HG02798 (cell line): ENCODE measurements at regions not wholly inside any gene's neighbourhood (a gene's known extent, or its start where the extent isn't known, plus 50 kb on each side); places are given as distances from the start of the nearest gene placed in this dataset.

Experiments used
- ATAC-seq: cut with Tn5 transposase; IDR thresholded peaks from one replicate; pipeline ENCODE4 v1.9.1; 2021; ENCODE audit warnings: mild to moderate bottlenecking; ENCODE audit not compliant: unreplicated experiment, poor library complexity

DNA sequence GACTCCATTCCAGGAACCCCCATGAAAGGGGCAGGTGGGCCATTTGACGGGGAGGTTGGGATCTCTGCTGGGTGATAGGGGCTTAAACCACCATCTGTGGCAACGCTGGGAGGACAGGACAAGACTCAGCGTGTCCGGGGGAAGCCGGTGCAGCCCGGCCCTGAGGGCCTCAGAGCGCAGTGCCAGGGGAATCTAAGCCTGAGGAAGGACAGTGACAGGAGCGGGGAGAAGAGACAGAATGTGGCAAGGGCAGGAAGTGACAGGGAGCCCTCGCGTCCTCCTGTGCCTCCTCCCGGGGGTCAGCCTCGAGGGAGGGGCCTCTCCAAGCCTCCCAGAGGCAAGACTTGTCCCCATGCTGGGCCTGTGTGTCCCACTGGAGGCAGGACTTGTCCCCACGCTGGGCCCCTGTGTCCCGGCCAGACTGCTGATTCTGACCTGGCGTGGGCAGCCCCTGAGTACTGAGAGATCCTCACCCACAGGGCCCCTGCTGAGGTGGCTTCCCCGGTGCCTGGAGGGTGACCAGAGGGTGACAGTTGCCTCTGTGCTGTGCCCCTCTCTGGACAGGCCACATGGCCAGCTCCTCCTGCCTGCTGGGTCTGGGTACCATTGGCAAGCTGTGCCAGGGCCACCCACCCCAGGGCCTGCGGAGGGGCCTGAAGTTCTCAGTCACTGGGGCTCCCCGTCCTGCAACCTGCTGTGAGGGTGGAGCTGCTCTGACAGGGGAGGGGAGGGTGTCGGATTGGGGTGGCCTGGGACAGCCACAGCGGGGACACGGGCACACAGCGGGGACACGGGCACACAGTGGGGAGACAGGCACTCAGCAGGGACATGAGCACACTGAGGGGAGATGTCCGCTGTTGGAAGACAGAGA is 676.2 kb downstream of the BRD1 start:
- no peak for ATAC-seq

DNA sequence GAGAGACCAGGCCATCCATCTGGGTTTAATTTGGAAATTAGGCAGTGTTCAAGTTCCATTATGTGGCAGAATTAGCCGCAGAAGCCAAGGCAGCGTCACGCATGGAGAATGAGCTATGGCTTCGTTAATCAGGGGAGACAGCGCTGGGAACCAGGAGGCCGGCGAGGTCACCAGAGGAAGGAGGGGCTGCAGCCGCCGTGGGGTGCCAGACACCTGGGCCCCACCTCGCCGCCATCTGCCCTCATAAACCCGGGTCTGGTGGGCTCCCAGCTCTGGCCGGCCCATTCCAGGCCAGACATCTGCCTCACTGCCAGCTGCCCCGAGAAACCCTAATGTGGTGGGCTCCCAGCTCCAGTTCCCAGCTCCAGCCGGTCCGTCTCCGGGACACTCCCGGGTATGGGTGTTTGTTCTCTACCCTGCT is 676.9 kb downstream of the BRD1 start:
- no peak for ATAC-seq

DNA sequence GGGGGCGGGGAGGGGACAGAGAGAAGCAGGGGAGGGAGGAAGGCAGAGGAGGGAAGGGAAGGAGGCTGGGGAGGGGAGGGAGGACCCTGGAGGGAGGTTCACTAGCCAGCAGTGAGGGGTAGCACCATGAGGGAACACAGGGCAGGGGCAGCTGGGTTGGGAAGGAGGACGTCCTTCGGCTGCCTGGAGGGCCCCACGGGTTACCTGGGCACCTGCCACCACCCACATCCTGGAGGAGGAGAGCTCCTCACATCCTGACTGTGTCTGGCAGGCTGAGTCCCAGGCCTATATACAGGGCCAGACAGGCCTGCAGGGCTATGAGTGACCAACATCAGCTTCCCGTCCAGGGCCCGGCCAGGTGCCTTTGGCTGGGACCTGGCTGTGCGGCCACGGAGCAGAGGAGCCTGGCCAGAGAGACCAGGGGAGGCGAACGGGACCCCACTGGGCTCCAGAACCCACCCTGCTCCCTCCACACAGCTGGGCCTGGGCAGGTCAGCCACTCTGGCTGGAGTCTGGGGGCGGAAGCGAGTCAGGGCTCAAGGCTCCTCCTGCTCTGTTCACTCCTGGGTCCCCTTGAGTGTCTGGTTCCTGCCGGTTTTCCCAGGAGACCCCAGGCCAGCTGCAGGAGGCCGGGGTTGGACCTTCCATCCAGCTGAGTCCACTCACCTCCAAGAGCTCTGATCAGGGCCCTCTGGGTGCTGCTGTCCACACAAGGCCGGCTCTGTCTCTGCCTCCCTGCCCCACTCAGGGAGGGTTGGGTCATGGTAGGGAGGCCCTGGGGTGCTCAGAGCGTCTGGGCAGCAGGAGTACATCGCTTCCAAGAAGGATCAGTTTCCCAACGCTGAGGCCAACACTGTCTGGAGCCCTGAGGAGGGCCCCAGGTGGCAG is 677.7 kb downstream of the BRD1 start:
- no peak for ATAC-seq

DNA sequence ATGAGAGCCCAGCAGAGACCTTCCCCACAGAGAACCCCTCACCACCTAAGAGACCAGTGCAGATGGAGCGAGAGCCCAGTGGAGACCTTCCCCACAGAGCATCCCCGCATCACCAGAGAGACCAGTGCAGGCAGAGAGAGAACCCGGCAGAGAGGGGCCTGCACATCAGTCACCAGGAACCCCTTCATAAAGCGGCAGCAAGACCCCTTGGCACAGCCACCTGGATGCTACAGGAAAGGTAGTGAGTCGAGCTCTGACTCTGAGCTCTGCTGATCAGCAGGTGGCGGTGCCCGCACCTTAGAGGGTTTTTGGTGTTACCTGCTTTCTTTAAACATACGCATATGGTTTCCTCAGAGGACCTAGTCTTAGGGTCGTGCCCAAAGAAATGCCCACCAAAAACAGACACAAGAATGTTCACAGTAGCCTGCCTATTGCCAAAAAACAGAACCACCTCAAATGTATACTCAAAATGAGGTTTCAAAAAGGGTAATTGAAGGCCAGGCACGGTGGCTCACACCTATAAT is 678.7 kb downstream of the BRD1 start:
- ATAC-seq = no peak

DNA sequence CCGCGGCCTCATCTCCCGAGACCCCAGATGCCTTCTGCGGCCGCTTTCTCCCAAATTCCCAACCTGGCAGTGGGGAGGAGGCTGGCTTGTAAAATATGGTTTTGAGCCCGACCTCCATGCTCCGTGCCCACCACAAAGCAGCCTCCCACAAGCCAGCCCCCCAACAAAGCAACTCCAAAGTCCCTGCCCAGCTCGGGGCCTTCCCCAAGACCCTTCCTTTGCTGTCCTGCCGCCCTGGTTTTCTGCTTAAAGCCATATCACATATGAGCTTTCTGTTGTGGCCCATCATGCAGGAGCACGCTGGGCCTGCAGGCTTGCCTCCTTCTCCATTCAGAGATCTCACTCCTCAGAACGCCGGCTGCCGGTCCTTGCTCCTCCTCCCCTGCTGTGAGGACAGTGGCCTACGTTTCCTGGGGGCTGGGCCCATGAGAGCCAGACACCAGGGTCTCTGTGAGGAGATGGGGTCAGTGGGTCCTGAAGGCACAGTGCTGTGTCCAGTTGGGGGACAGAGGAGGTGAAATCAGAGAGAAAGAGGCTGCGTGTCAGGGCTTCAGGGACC is 680.0 kb downstream of the BRD1 start:
- ATAC-seq = no peak

DNA sequence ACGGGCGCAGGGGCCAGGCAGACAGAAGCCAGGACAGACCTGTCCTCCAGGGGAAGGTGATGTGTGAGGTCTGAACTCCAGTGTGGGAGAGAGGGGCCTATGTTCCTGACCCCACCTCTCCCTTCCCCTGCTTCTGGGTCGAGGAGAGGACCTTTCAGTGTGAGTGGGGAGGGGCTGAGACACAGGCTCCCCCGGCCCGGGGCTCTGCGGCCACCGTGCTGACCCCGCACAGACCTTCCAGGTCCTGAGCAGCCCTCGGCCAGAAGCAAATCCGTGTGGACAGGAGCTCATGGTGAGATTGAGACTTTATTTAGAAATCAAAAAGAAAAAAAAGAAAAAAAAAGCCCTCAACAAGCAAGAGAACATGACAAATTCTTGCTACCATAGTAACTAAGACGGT is 680.5 kb downstream of the BRD1 start:
- no peak for ATAC-seq

DNA sequence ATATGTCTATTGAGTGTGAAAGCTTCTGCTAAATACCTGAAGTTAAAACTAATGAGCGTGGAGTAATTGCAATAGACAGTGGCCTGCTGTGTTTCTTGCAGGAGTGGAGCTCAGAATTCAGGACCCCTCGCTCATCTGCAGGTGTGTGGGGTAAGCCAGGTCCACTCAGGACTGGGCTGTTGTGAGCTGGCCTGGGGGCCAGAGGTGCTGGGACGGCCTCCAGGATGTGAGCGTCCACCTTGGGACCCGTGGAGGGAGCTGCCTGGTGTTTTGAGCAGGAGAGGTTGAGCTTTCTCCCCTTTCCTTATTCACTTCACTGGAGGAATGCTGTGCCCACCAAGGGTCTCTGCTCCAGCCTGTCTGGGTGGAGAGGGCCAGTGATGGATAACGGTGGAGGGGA is 681.2 kb downstream of the BRD1 start:
- ATAC-seq = no peak

DNA sequence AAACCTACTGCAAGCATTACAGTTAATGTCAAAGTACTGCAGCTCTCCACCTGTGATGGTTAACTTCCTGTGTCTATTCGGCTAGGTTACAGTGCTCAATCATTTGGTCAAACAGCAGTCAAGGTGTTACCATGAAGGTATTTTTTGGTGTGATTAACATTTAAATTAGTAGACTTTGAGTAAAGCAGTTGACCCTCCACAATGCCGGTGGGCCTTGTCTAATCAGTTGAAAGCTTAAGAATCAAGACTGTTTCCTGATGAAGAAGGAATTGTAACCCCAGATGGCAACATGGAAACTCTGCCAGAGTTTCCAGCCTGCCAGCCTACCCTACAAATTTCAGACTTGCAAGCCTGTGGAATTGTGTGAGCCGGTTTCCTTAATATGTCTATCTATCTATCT is 683.9 kb downstream of the BRD1 start:
- no peak for ATAC-seq

DNA sequence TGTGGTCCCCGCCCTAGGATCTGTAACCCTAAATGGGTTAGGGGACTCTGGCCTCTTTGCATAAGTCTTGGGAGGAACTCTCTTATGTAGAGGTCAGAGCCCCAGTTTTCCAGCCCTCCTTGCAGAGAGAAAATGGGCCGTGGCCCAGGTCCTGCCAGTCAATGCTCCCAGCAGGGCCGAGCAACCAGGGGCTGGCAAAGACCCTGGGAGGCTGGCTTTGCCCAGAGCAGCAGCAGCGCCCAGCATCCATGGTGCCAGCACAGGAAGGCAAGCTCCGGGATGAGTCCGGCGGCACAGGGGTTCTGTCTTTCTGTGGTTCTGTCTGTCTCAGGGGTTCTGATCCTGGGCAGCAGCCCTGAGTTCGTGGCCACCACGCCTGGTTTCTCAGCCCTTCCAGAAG is 684.8 kb downstream of the BRD1 start:
- no peak for ATAC-seq

DNA sequence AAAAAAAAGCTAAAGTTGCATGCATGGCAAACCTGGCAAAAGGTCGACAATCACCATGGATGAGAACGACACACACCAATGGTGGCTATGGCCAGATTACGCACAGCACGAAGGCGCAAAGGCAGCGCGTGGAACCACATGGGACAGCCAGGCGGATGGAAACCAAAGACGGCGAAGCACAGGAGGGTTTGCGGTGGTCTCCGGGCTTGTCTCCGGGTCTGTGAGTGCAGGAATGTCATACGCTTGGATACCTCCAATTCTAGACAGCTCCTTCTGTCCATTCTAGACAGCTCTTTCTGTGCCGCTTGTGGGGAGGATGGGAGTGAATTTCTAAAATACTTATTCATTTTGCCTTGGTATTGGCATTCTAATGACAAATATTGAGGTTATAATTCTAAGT is 685.4 kb downstream of the BRD1 start:
- no peak for ATAC-seq

DNA sequence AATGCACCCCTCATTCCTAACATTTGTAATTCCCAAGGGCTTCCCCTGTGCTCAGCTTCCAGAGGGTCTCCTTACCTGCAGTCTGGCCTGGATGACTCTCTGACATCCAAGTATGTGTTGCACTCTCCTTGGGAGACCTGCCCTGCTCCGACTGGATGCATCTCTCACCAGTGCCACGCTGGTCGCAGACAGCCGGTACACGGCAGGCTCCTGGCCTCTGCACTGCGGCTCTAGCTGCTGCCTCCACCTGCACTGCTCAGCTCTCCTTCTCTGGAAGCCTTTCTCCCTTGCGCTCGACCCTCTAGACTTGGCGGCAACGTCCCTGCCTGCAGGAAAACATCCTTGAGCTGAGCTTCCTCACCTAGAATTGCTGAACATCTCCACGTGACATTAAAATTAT is 685.9 kb downstream of the BRD1 start:
- ATAC-seq = no peak

DNA sequence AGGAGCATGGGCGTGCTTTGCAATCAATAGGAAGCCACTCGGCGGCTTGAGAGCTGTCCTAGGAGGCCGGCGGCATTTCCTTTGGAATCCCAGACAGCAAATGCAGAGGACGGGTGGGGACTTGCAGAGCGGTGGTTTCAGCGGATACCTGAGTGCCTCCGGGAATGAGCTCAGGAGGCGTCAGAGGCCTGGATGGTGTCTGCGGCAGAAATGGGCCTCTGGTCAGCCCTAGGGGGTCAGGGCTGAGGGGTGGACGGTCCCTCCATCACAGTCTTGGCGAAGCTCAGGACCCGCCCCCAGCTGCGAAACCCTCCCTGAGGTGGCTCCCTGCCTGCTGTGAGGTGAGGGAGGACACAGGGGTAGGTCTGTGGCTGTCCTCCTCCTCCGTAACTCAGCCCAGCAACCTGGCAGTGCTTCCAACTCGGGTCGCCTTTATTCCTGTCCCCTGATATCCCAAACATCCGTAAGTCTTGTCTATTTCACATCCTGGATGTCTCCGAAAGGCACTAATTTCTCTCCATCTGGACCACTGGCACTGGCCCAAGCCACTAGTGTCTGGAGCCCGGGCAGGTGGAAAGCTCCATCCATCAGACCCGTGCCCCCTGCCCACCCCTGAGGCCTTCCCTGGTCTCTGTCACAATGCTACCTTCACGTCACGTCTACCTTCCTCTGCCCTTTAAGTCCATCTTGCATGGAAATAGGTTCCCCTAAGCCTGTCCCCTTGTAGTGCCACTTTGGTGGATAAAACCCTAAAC is 686.6 kb downstream of the BRD1 start:
- no peak for ATAC-seq

DNA sequence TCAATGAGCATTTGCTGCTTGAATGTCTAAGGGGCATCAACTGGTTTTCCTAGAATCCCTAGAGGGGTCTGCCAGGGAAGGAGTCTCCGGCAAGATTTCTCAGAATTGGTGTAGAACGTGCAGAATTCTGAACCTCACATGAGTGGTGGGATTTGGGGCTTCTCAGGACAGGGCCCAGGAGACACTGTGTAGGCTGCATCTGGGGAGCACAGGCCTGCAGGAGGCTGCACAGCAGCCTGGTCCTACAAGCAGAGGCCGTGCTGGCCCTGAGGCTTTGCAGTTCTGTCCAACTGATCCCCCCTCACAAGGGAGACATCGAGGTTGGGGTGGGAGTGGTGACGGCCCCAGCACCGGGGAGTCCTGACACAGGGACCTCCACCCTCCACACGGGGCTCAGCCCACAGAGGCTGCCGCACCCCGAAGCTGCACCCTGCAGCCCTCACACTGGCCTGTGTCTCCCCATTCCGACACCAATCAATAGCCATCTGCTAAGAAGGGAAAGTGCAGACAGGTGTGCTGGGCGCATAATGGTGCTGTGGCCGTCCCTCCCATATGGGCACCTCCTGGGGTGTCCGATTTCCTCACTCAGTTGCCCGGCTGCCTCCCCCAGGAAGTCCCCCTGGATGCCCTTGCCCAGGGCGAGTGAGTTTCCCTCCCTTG is 688.1 kb downstream of the BRD1 start:
- no peak for ATAC-seq

DNA sequence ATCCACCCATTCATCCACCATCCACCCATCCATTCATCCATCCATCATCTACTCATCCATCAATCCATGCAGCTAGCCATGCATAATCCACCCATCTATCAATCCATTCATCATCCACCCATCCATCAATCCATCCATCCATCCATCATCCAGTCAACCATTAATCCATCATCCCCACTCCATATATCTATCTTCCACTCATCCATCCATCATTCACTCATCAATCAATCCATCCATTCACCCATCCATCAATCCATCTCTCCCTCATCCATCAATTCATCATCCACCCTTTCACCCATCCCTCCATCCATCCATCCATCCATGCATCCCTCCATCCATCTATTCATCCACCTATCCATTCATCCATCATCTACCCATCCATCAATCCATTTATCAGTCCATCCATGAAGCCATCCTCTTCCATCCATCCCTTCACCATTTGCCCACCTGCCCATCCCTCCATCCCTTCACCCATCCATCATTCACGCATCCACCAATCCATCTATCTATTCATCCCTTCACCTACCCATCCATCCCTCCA is 689.4 kb downstream of the BRD1 start:
- no peak for ATAC-seq

DNA sequence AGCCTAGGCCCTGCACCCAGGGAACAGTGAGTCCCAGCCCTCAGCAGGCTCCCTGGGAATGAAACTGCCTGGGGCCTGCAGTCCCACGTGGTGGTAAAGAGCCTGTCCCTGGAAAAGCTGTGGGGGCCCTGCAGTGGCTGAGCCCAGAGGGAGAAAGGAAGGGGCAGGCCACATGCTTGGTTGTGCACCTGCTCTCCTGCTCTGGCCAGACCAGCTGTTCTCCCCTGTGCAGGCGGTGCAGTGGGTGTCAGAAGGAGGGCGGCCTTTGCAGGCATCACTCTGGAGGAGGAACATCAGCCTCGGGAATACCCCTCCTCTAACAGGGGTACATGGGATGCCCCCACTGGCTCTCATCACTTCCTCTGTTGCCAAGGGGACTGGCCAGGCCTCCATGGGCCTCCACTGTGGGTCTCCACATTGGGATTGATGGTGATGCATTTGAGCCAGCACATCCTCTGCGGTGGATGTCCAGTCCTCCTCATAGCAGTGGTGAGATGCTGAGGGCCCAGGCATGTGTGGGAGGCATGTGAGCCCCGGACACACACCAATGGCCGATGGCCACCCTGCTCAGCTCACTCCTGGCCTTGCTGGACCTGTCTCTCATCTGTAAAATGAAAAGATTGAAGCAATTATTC is 690.4 kb downstream of the BRD1 start:
- no peak for ATAC-seq

DNA sequence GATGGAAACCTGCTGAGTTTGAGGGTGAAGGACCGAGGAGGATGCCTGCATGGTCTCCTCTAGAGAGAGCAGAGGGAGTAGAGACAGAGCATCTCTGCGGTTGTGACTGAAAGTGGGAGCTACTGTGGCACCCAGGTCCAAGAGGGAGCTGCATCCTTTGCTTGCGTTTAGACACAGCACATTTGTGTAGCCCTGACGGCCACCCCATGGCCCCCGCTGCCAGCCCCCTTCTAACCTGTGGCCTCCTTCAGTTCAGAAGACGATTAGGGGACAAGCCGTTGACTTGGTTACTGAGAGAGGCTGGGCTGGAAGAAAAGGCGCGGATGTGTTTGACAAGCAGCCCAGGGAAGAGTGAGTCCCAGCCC is 690.9 kb downstream of the BRD1 start:
- no peak for ATAC-seq

DNA sequence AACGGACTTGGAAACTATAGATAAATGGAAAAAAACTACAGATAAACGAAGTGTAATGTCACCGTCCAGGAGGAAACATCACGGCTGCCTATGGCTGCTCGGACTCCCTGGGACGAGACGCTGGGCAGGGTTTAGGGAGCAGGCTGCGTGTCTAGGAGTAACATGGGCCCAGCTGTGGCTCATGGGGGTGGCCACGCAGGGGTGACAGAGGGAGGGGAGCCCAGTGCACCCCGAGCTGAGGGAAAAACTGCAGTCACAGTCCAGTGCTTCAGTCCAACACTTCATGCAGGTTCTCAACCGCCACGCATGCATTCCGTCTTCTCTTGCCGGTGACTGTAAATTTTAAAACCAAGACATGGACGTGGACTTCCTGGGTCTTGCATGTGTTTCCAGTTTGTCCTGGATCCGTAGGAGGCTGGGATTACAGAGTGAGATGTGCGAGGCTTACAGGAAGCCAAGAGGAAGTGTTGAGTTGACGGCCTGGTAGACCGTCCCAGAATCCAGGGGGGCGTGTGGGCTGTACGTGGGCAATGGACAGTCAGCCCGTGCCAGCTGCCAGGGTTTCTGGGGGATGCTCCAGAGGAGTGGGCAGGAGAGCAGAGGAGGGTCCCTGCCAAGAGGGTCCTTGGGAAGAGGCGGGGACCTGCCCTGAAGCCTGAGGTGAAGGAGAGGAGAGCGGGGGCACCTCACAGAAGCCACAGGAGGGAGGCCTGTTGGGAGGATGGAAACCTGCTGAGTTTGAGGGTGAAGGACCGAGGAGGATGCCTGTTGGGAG is 691.4 kb downstream of the BRD1 start:
- ATAC-seq = no peak

DNA sequence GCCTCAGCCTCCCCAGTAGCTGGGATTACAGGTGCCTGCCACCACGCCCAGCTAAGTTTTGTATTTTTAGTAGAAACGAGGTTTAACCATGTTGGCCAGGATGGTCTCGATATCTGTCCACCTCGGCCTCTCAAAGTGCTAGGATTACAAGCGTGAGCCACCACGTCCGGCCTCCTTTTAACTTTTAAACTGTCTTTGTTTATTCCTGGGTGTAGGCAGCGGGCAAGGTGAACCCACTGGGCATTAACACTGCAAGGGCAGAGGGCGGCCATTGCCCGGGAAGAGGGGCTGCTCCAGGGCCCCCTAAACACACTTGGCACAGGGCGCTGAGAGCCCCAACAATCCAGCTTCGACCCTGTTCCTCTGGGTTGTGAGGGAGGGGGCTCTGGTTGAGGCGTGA is 693.6 kb downstream of the BRD1 start:
- no peak for ATAC-seq
